IPS-18c (cell line): ENCODE measurements at regions not wholly inside any gene's neighbourhood (a gene's known extent, or its start where the extent isn't known, plus 50 kb on each side); places are given as distances from the start of the nearest gene placed in this dataset.
"Not testable (repeated sequence)": the region's sequence is repeated elsewhere in the genome, so short reads cannot be mapped to it uniquely, and the experiment has no call there.

Experiments
- H3K4me3 ChIP-seq: 2 replicates; pipeline ENCODE4 v1.7.0; 2013; ENCODE audit warnings: low read depth, mild to moderate bottlenecking, low read length, moderate library complexity; ENCODE audit not compliant: insufficient read depth
- H3K9me3 ChIP-seq: one replicate; pipeline ENCODE4 v1.6.1; 2013; ENCODE audit warnings: mild to moderate bottlenecking, low read length, moderate library complexity; ENCODE audit not compliant: control insufficient read depth, insufficient read depth

- no peak overlapping the region for H3K4me3 ChIP-seq
- no peaks in the 10 kb centered on the region for H3K9me3 ChIP-seq
These were observed 97.8 kb upstream of the ZC3H11B start for GRCh38 chr1:219710529-219711194.

DNA sequence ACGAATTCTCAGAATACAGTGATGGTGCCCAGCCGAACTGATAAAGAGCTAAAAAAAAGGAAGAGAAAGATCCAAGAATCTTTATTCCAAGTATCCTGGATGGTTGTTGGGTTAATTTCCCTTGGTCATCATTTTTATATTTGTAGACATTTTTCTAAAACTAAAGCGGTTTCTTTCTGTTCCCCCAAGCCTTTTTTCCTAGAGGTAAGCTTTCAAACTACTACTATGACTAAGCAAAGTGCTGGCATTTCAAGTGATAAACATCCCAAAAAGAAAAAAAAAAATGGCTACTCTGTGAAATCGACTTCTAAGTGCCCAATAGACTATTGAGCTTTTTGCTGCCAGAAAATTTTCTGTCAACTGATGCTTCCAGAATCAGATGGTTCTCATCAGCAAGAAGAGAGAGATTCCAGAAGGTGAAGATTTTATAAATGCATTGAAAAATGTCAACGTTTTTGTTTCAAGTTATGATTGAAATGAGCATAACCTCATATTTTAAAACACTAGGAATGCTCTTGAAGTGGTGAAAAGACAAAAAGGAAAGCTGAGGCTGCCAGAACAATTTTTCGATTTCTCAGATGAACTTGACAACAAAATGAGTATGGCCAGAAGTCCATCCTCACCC, 96.1 kb upstream of the ZC3H11B start:
- H3K4me3 ChIP-seq = no peak overlapping the region
- H3K9me3 ChIP-seq = no peaks in the 10 kb centered on the region

DNA sequence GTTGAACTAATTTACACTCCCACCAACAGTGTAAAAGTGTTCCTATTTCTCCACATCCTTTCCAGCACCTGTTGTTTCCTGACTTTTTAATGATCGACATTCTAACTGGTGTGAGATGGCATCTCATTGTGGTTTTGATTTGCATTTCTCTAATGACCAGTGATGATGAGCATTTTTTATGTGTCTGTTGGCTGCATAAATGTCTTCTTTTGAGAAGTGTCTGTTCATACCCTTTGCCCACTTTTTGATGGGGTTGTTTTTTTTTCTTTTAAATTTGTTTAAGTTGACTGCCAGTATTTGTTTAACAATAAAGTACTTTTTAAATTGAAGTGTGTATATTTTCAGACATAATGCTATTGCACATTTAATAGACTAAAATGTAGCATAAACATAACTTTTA, 95.0 kb upstream of the ZC3H11B start:
- not testable (repeated sequence) for H3K9me3 ChIP-seq, H3K4me3 ChIP-seq

DNA sequence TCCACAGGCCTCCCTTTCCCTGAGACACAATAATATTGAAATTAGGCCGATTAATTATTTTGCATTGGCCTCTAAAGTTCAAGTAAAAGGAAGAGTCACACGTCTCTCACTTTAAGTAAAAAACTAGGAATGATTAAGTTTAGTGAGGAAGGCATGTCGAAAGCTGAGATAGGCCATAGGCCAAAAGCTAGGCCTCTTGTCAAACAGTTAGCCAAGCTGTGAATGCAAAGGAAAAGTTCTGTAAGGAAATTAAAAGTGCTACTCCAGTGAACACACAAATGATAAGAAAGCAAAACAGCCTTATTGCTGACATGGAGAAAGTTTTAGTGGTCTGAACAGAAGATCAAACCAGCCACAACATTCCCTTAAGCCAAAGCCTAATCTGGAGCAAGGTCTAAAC, 91.4 kb upstream of the ZC3H11B start:
- not testable (repeated sequence) for H3K4me3 ChIP-seq, H3K9me3 ChIP-seq

DNA sequence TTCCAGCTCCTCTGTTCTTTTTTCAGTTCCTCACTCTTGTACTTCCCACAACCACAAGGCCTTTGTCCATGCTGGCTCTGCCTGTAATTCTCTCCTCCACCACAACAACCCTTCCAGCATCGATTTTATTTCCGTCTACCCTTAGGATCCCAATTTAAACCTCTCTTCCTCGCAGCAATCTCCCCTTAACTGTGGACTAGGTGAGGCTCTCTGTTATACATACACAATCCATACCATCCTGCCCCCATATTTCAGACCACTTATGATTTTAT, 90.4 kb upstream of the ZC3H11B start:
- Histone ChIP-seq H3K4me3 (no peak overlapping the region), H3K9me3 (no peaks in the 10 kb centered on the region)

GRCh38 chr1:219701476-219701875, 88.6 kb upstream of the ZC3H11B start:
- H3K9me3 ChIP-seq = no peaks in the 10 kb centered on the region
- H3K4me3 ChIP-seq = no peak overlapping the region

DNA sequence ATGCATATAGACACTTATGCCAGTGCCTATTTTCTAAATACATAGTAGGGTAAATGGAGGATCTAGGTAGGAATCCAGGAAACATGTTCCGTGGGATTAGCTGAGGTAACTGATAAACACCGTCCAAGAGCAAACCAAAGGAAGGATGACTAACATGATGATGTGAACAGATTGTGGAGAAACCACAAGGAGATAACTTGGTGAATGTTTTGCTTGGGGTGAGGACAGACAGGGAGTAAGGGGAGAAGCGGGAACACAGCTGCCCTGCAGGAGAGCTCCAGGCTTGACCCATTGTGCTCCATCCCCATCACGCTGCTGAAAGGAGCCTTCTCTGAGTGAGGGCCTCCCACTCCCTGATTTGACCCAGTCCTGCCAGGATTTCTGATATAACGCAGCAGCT, 87.0 kb upstream of the ZC3H11B start:
- H3K4me3 ChIP-seq = no peak overlapping the region
- peaks cover 2% of the 10 kb centered on the region for H3K9me3 ChIP-seq

DNA sequence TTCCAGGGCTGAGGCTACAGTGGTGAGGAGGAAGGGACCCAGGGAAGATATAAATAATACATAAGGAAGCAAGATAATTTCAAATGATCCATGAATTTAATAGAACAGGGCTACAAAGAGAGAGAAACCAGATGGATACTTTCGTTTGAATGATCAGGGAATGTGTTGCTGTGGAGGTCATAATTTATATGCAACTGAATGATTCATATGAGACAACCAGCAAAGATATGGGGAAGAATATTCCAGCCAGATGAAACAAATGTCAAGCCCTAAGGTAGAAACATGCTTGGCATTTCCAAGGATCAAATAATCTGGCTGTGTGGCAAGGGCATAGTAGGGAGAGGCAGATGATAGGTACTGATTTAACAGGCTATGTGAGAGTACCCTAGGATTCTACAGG, 84.8 kb upstream of the ZC3H11B start:
- H3K9me3 ChIP-seq = peaks cover 2% of the 10 kb centered on the region
- no peak overlapping the region for H3K4me3 ChIP-seq

DNA sequence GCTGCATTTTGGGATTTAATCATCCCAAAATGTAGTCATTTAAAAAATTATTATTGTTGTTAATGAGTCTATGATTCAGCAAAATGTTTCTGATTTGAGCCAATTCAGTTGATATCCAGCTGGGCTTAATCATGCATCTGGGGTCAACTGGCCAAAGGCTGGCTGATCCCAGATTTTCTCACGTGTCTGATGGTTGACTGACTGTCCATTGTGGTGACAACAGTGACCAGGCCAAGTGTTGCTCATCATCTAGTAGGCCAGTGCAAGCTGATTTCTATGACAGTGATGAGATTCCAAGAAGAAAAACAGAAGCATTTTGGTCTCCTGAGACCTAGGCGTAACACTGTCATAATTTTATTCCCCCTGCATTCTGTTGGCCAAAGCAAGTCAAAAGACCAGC, 80.1 kb upstream of the ZC3H11B start:
- Histone ChIP-seq H3K4me3 (no peak overlapping the region), H3K9me3 (peaks cover 2% of the 10 kb centered on the region)

DNA sequence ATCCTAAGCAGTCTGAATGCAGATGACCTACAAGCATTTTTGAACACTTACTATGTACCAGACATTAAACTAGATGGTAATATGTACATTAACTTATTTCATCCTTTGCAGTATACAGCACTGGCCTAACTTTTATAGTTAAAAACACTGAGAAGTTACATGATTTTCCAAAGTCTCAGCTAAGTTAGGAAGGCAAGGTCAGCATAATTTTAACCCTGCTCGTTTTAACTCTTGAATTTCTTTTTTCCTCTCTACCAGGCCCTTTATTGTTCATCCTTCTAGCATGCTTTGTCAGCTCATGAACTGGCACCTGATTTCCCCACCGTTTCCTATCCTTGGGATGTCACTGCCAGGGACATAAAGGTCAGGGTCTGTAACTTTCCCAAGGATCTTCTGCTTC, 76.9 kb upstream of the ZC3H11B start:
- no peak overlapping the region for H3K4me3 ChIP-seq
- H3K9me3 ChIP-seq = no peaks in the 10 kb centered on the region

GRCh38 chr1:219687779-219688178, 74.9 kb upstream of the ZC3H11B start:
- Histone ChIP-seq H3K4me3 (no peak overlapping the region), H3K9me3 (no peaks in the 10 kb centered on the region)

- Histone ChIP-seq H3K4me3 (no peak overlapping the region), H3K9me3 (no peaks in the 10 kb centered on the region)
These were observed 73.3 kb upstream of the ZC3H11B start for GRCh38 chr1:219686171-219686570.

GRCh38 chr1:219682788-219683187, 69.9 kb upstream of the ZC3H11B start:
- Histone ChIP-seq H3K9me3 (no peaks in the 10 kb centered on the region), H3K4me3 (no peak overlapping the region)

- Histone ChIP-seq H3K4me3 (no peak overlapping the region), H3K9me3 (no peaks in the 10 kb centered on the region)
These were observed 69.0 kb upstream of the ZC3H11B start for GRCh38 chr1:219681876-219682275.

GRCh38 chr1:219676012-219676765, 63.3 kb upstream of the ZC3H11B start:
- Histone ChIP-seq H3K9me3 (no peaks in the 10 kb centered on the region), H3K4me3 (no peak overlapping the region)

DNA sequence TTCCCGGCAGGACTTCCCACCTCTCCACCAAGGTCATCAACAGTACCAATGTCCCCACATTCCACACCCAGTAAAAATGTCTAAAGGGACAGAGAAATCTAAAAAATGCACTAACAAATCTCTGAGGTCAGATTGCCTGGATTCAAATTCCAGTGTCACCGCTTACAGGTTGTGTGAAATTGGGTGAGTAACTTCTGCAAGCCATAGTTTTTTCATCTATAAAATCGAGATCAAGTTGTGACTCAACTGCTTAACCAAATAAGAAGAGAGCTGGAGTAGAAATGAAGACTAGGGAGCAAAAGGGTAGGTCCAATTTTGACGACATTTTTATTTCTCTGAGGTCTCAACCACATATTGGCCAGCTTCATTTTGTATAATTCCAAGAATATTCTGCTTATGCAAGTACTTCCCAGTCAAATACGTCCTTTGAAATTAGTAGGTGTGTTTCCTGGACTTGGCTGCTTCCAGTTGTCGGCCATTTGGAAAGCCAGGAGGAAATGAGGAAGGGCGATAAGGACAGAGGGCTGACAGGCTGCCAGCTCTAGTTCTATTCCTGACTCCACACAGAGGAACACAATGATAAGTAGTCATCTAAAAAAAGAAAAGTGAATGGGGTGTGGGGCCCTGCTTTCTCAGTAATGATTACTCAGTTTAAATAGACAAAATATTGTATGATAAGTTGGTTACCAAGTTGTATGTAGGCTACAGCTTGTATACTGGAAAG, 57.7 kb upstream of the ZC3H11B start:
- Histone ChIP-seq H3K4me3 (no peak overlapping the region), H3K9me3 (no peaks in the 10 kb centered on the region)

DNA sequence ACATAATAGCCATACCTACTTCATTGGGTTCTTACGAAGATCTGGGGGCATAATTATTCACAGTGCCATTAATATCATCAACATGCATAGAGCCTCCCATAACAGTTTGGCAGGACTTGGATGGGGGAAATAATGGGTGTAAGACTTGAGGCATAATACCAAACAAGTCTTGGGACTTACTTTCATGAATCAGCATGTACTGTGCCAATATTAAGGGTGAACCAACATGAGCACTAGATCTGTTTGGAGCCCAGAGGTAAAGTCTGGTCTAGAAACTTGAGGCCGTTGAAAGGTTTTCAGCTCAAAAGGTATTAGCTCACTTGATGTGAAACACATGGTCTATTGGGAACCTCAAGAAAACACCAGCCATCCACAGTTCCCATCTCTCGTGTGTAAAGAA, 56.7 kb upstream of the ZC3H11B start:
- Histone ChIP-seq H3K4me3 (no peak overlapping the region), H3K9me3 (no peaks in the 10 kb centered on the region)

DNA sequence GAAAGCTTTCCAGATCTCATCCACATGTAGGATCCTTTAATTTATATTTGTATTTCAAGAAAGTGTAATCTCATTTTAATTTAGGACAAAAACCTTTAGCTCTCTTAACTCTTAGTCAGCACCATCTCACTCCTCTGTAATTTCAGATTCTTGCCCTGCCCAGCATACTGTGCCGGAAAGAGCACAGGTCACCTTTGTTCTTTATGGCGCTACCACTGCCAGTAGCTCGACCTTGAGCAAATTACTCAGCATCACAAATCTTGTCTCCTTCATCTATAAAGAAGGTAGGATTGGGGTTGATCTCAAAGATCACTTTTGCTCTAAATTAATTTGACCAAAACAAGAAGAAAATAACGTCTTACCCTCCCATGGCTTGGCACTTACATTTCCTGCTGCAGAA, 56.1 kb upstream of the ZC3H11B start:
- Histone ChIP-seq H3K9me3 (no peaks in the 10 kb centered on the region), H3K4me3 (no peak overlapping the region)
